HL-60 (cell line): ENCODE measurements at regions not wholly inside any gene's neighbourhood (a gene's known extent, or its start where the extent isn't known, plus 50 kb on each side); places are given as distances from the start of the nearest gene placed in this dataset.

Experiments used
- DNase-seq, 2 experiments: peaks; one replicate each; pipeline ENCODE4 v3.0.0-alpha.2; 2010 to 2020; ENCODE audit warnings: low read depth in 1 of 2, low spot score in 1 of 2
- H3K27ac ChIP-seq: fragments of 250-450 bp; sonication (Bioruptor Pico); replicated peaks from 2 replicates; pipeline ENCODE4 v1.5.1; 2020; ENCODE audit warnings: mild to moderate bottlenecking, moderate library complexity
- H3K27me3 ChIP-seq: fragments of 250-450 bp; sonication (Bioruptor Pico); 2 replicates; pipeline ENCODE4 v1.5.1; 2021; ENCODE audit warnings: mild to moderate bottlenecking, moderate library complexity; ENCODE audit not compliant: insufficient read depth, poor library complexity, severe bottlenecking
- H3K4me3 ChIP-seq: replicated peaks from 2 replicates; pipeline ENCODE4 v1.5.1; 2011; ENCODE audit warnings: mild to moderate bottlenecking, control low read depth, low read length; ENCODE audit not compliant: insufficient read depth
- CTCF ChIP-seq: IDR thresholded peaks from one replicate; pipeline ENCODE4 v1.5.1; 2011; ENCODE audit warnings: low read length, control low read depth, inconsistent platforms; ENCODE audit not compliant: insufficient read depth
- GABPA ChIP-seq: IDR thresholded peaks from 2 replicates; pipeline ENCODE4 v1.6.1; 2012; ENCODE audit warnings: low read depth
- POLR2AphosphoS5 ChIP-seq: IDR thresholded peaks from 2 replicates; pipeline ENCODE4 v1.6.1; 2012; ENCODE audit warnings: low read depth
- REST ChIP-seq: IDR thresholded peaks from 2 replicates; pipeline ENCODE4 v1.6.1; 2012; ENCODE audit warnings: low read depth; ENCODE audit not compliant: insufficient replicate concordance
- SPI1 ChIP-seq: IDR thresholded peaks from 2 replicates; pipeline ENCODE4 v1.6.1; 2012; ENCODE audit warnings: low read depth, mild to moderate bottlenecking, borderline replicate concordance

- DNase-seq: no peak
- TF ChIP-seq SPI1 (no peak), GABPA (no peak)
- no peaks in the 10 kb centered on the region for H3K27me3 ChIP-seq
Measured at GRCh38 chr5:60517094-60517694, 182.8 kb downstream of the DEPDC1B start.

GRCh38 chr5:60516688-60517087 lies 183.3 kb downstream of the DEPDC1B start:
- no peak for DNase-seq
- no peaks in the 10 kb centered on the region for H3K27me3 ChIP-seq
- no peak overlapping the region for H3K27ac ChIP-seq
- no peak for TF ChIP-seq SPI1
- TF ChIP-seq REST: no peak
- no peak for TF ChIP-seq GABPA
- TF ChIP-seq CTCF: no peak
- no peak for TF ChIP-seq POLR2AphosphoS5
- no peak overlapping the region for H3K4me3 ChIP-seq

More at GRCh38 chr5:60517094-60517694, 182.8 kb downstream of the DEPDC1B start:
- H3K27ac ChIP-seq: no peak overlapping the region
- no peak overlapping the region for H3K4me3 ChIP-seq

- no peak overlapping the region for H3K4me3 ChIP-seq
- no peak overlapping the region for H3K27ac ChIP-seq
- H3K27me3 ChIP-seq: no peaks in the 10 kb centered on the region
- TF ChIP-seq SPI1 (no peak), POLR2AphosphoS5 (no peak), CTCF (no peak), REST (no peak), GABPA (no peak)
- DNase-seq: no peak
Measured at GRCh38 chr5:60514152-60514551, 185.8 kb downstream of the DEPDC1B start.

- no peak overlapping the region for H3K4me3 ChIP-seq
- DNase-seq: no peak
- H3K27ac ChIP-seq: no peak overlapping the region
- H3K27me3 ChIP-seq: no peaks in the 10 kb centered on the region
- no peak for TF ChIP-seq POLR2AphosphoS5
- no peak for TF ChIP-seq REST
- TF ChIP-seq GABPA: no peak
- no peak for TF ChIP-seq CTCF
- no peak for TF ChIP-seq SPI1
Measured at GRCh38 chr5:60512117-60512516, 187.8 kb downstream of the DEPDC1B start.
